AG10803 (cell line): ENCODE measurements at regions not wholly inside any gene's neighbourhood (a gene's known extent, or its start where the extent isn't known, plus 50 kb on each side); places are given as distances from the start of the nearest gene placed in this dataset.

Source experiments
- DNase-seq: peaks from one replicate; pipeline ENCODE4 v3.0.0; 2010; ENCODE audit warnings: low read depth
- H3K4me3 ChIP-seq: 2 replicates; pipeline ENCODE4 v1.5.1; 2011; ENCODE audit warnings: mild to moderate bottlenecking, low read length, control low read depth
- CTCF ChIP-seq: conservative IDR thresholded peaks from 2 replicates; pipeline ENCODE4 v1.5.1; 2011; ENCODE audit warnings: mild to moderate bottlenecking, low read length, control low read depth, inconsistent platforms

- no peak for TF ChIP-seq CTCF
- H3K4me3 ChIP-seq = no peak overlapping the region
- DNase-seq = peak; percentile 19
These were observed 665.4 kb upstream of the CBLB start for GRCh38 chr3:106534206-106534605.

GRCh38 chr3:106540743-106541142 lies 671.9 kb upstream of the CBLB start:
- no peak for TF ChIP-seq CTCF
- H3K4me3 ChIP-seq = no peak overlapping the region
- no peak for DNase-seq

GRCh38 chr3:106542101-106542769 lies 673.4 kb upstream of the CBLB start:
- DNase-seq = peak; percentile 47
- no peak for TF ChIP-seq CTCF
- H3K4me3 ChIP-seq = no peak overlapping the region

GRCh38 chr3:106552351-106553043 lies 683.7 kb upstream of the CBLB start:
- DNase-seq = no peak
- TF ChIP-seq CTCF = no peak
- no peak overlapping the region for H3K4me3 ChIP-seq

- DNase-seq = peak; percentile 95
These were observed 691.7 kb upstream of the CBLB start for GRCh38 chr3:106560451-106560966.

GRCh38 chr3:106566277-106566676 lies 697.5 kb upstream of the CBLB start:
- DNase-seq = no peak
- no peak overlapping the region for H3K4me3 ChIP-seq
- no peak for TF ChIP-seq CTCF

More at GRCh38 chr3:106560451-106560966, 691.7 kb upstream of the CBLB start:
- no peak for TF ChIP-seq CTCF
- no peak overlapping the region for H3K4me3 ChIP-seq

- H3K4me3 ChIP-seq = no peak overlapping the region
- TF ChIP-seq CTCF = no peak
- DNase-seq = no peak
These were observed 701.6 kb upstream of the CBLB start for GRCh38 chr3:106570426-106570825.
